Keratinocyte (primary cell): ENCODE measurements at regions not wholly inside any gene's neighbourhood (a gene's known extent, or its start where the extent isn't known, plus 50 kb on each side); places are given as distances from the start of the nearest gene placed in this dataset.

Experiments
- DNase-seq: peaks from one replicate; pipeline ENCODE4 v3.0.0-alpha.2; 2011; ENCODE audit warnings: low read depth, missing footprints, low spot score
- FAIRE-seq: peaks from 2 replicates; lab custom pipeline; 2011; peaks lifted over from hg19 to GRCh38; lab: Jason Lieb, UNC
- H2AFZ ChIP-seq: 2 replicates; pipeline ENCODE4 v1.6.0; 2012; ENCODE audit warnings: low read length, control low read depth, inconsistent platforms; ENCODE audit not compliant: control insufficient read depth
- H3K27ac ChIP-seq: 2 replicates; pipeline ENCODE4 v1.5.1; 2011; ENCODE audit warnings: low read length; ENCODE audit not compliant: control insufficient read depth, insufficient read depth
- H3K27me3 ChIP-seq: 3 replicates; pipeline ENCODE4 v1.6.0; 2011; ENCODE audit warnings: low read length; ENCODE audit not compliant: control insufficient read depth, insufficient read depth; ENCODE audit errors: extremely low read depth
- H3K36me3 ChIP-seq, 2 experiments: 2 replicates in 1 of 2; 3 replicates in 1 of 2; pipeline ENCODE4 v1.5.1; 2011; ENCODE audit warnings: low read length in 2 of 2, mild to moderate bottlenecking in 1 of 2; ENCODE audit not compliant: control insufficient read depth in 2 of 2, insufficient read depth in 2 of 2; ENCODE audit errors: extremely low read depth in 1 of 2
- H3K4me1 ChIP-seq: 3 replicates; pipeline ENCODE4 v1.5.1; 2011; ENCODE audit warnings: low read length; ENCODE audit not compliant: control insufficient read depth, insufficient read depth; ENCODE audit errors: extremely low read depth
- H3K4me2 ChIP-seq: 3 replicates; pipeline ENCODE4 v1.6.0; 2011; ENCODE audit warnings: low read depth, low read length; ENCODE audit not compliant: control insufficient read depth, insufficient read depth; ENCODE audit errors: extremely low read depth
- H3K4me3 ChIP-seq, 3 experiments: fragments of 200-600 bp in 1 of 3; sonication (generic) in 1 of 3; 2 replicates in 2 of 3; 3 replicates in 1 of 3; pipeline ENCODE4 v1.5.1; 2011 to 2016; ENCODE audit warnings: low read length in 3 of 3, mild to moderate bottlenecking in 3 of 3, control low read depth in 2 of 3, inconsistent platforms in 1 of 3, low read depth in 1 of 3, mixed read lengths in 1 of 3, mixed run types in 1 of 3, moderate library complexity in 1 of 3; ENCODE audit not compliant: control insufficient read depth in 2 of 3, insufficient read depth in 2 of 3; ENCODE audit errors: extremely low read depth in 1 of 3
- H3K79me2 ChIP-seq: 2 replicates; pipeline ENCODE4 v1.6.0; 2012; ENCODE audit warnings: low read length; ENCODE audit not compliant: control insufficient read depth, insufficient read depth
- H3K9ac ChIP-seq: 3 replicates; pipeline ENCODE4 v1.6.0; 2011; ENCODE audit warnings: low read length; ENCODE audit not compliant: control insufficient read depth, insufficient read depth; ENCODE audit errors: extremely low read depth
- H3K9me1 ChIP-seq: 3 replicates; pipeline ENCODE4 v1.6.0; 2011; ENCODE audit warnings: low read length; ENCODE audit not compliant: control insufficient read depth, insufficient read depth; ENCODE audit errors: extremely low read depth
- H3K9me3 ChIP-seq: 2 replicates; pipeline ENCODE4 v1.5.1; 2012; ENCODE audit warnings: low read depth, low read length; ENCODE audit not compliant: control insufficient read depth
- H4K20me1 ChIP-seq: 3 replicates; pipeline ENCODE4 v1.6.0; 2011; ENCODE audit warnings: low read length; ENCODE audit not compliant: control insufficient read depth, insufficient read depth; ENCODE audit errors: extremely low read depth
- EZH2 ChIP-seq: IDR thresholded peaks from one replicate; pipeline ENCODE4 v1.6.1; 2012; ENCODE audit warnings: inconsistent platforms, mild to moderate bottlenecking, low read length, moderate library complexity
- dilution Hi-C: fragments of 300-500 bp; cut with MboI; formaldehyde crosslinking; loops from one replicate; pipeline ENCODE4 v1.7.0; 2020; ENCODE audit warnings: low sequenced_read_pairs; ENCODE audit not compliant: extremely low pct_ligation_motif_present
- TF ChIP-seq, protein P1 (sequence below), 3 experiments: IDR thresholded peaks in 1 of 3; conservative IDR thresholded peaks in 1 of 3; optimal IDR thresholded peaks in 1 of 3; 2 replicates in 2 of 3; 3 replicates in 1 of 3; pipeline versions ENCODE3 to v1.5.1; 2011; ENCODE audit warnings: low read length in 3 of 3, mild to moderate bottlenecking in 3 of 3, moderate library complexity in 2 of 3, control low read depth in 1 of 3, inconsistent platforms in 1 of 3; ENCODE audit not compliant: insufficient read depth in 2 of 3; ENCODE audit errors: extremely low read depth in 1 of 3

GRCh38 chr4:35900286-35901243 is 343.7 kb downstream of the ARAP2 start:
- Histone ChIP-seq H4K20me1 (no peaks in the 10 kb centered on the region), H2AFZ (no peak overlapping the region), H3K27me3 (no peaks in the 10 kb centered on the region), H3K9me3 (no peaks in the 10 kb centered on the region), H3K27ac (no peak overlapping the region), H3K4me1 (no peaks in the 10 kb centered on the region), H3K79me2 (no peaks in the 10 kb centered on the region), H3K9ac (no peak overlapping the region), H3K36me3 (no peaks in the 10 kb centered on the region), H3K4me2 (no peak overlapping the region), H3K4me3 (no peak overlapping the region), H3K9me1 (no peaks in the 10 kb centered on the region)
- no peak for DNase-seq
- TF ChIP-seq EZH2 = no peak
- TF ChIP-seq, protein P1, sequence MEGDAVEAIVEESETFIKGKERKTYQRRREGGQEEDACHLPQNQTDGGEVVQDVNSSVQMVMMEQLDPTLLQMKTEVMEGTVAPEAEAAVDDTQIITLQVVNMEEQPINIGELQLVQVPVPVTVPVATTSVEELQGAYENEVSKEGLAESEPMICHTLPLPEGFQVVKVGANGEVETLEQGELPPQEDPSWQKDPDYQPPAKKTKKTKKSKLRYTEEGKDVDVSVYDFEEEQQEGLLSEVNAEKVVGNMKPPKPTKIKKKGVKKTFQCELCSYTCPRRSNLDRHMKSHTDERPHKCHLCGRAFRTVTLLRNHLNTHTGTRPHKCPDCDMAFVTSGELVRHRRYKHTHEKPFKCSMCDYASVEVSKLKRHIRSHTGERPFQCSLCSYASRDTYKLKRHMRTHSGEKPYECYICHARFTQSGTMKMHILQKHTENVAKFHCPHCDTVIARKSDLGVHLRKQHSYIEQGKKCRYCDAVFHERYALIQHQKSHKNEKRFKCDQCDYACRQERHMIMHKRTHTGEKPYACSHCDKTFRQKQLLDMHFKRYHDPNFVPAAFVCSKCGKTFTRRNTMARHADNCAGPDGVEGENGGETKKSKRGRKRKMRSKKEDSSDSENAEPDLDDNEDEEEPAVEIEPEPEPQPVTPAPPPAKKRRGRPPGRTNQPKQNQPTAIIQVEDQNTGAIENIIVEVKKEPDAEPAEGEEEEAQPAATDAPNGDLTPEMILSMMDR (optimal IDR thresholded peaks at IDR 0.05 in 1 of 3, IDR thresholded peaks at IDR 0.05 in 1 of 3, conservative IDR thresholded peaks at IDR 0.05 in 1 of 3; ENCODE audit: extremely low read depth in 1 of 3, insufficient read depth in 2 of 3, low read length in 3 of 3) = no peak
- FAIRE-seq = no peak
- dilution Hi-C loops = no loop called here

DNA sequence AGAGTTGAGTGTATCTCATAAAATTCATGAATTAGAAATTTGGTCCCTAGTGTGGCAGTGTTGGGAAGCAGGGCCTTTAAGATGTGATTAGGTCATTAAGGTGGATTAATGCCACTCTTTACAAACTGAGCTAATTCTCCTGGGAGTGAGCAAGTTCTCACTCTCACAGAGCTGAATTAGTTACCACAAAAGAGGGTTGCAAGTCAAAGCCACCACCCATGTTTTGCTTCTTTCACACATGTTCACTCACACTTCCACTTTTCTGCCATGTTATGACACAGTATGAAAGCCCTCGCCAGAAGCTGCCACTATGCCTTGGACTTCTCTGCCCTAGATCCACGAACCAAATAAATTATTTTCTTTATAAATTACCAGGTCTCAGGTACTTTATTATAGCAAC is 332.1 kb downstream of the ARAP2 start:
- Histone ChIP-seq H3K4me2 (no peak overlapping the region), H3K36me3 (no peaks in the 10 kb centered on the region), H3K27me3 (no peaks in the 10 kb centered on the region), H3K9ac (no peak overlapping the region), H2AFZ (no peak overlapping the region), H3K4me3 (no peak overlapping the region), H3K9me3 (no peaks in the 10 kb centered on the region), H3K79me2 (no peaks in the 10 kb centered on the region), H3K4me1 (no peaks in the 10 kb centered on the region), H3K27ac (no peak overlapping the region), H4K20me1 (no peaks in the 10 kb centered on the region), H3K9me1 (no peaks in the 10 kb centered on the region)
- dilution Hi-C loops = no loop called here
- FAIRE-seq (no peak), DNase-seq (no peak)
- TF ChIP-seq, protein P1 (optimal IDR thresholded peaks at IDR 0.05 in 1 of 3, IDR thresholded peaks at IDR 0.05 in 1 of 3, conservative IDR thresholded peaks at IDR 0.05 in 1 of 3; ENCODE audit: extremely low read depth in 1 of 3, insufficient read depth in 2 of 3, low read length in 3 of 3) = no peak
- no peak for TF ChIP-seq EZH2
